A549 (cell line): ENCODE measurements at regions not wholly inside any gene's neighbourhood (a gene's known extent, or its start where the extent isn't known, plus 50 kb on each side); places are given as distances from the start of the nearest gene placed in this dataset.

ENCODE experiments used
- ATAC-seq, 2 experiments: fragments of 200-7000 bp in 1 of 2; fragments of >200 bp in 1 of 2; cut with Nextera tagmentation in 1 of 2; cut with Tn5 transposase in 1 of 2; 3 replicates each; pipeline versions ENCODE4 v1.8.0 to v1.9.1; 2018 to 2020; ENCODE audit warnings: mild to moderate bottlenecking in 1 of 2, moderate library complexity in 1 of 2
- CTCF ChIA-PET: fragments of 300-600 bp; sonication (Branson Sonifier 250); formaldehyde crosslinking; extraction: SDS; loops from one replicate; lab custom pipeline; 2021; ENCODE audit warnings: antibody characterized with exemption, inconsistent platforms; lab: Yijun Ruan, JAX
- POLR2A ChIA-PET: fragments of 350-600 bp; formaldehyde crosslinking; extraction: SDS; loops from one replicate; lab custom pipeline; 2021; ENCODE audit warnings: antibody characterized with exemption, inconsistent platforms; lab: Yijun Ruan, JAX
- DNase-seq, 2 experiments: peaks; one replicate each; pipeline versions ENCODE4 v3.0.0 to v3.0.0-alpha.2; 2011 to 2016; ENCODE audit warnings: low read depth in 1 of 2, low spot score in 1 of 2
- FAIRE-seq: peaks from 2 replicates; lab custom pipeline; 2011; peaks lifted over from hg19 to GRCh38; lab: Jason Lieb, UNC
- H3K27ac ChIP-seq, 2 experiments: fragments of >200 bp; sonication (Bioruptor Twin); formaldehyde crosslinking; 3 replicates each; pipeline ENCODE4 v1.5.1; 2016 to 2017
- H3K4me1 ChIP-seq: fragments of >200 bp; sonication (Bioruptor Twin); formaldehyde crosslinking; 3 replicates; pipeline ENCODE4 v1.6.1; 2016
- H3K4me2 ChIP-seq: fragments of >200 bp; sonication (Bioruptor Twin); formaldehyde crosslinking; 3 replicates; pipeline ENCODE4 v1.6.1; 2016
- H3K4me3 ChIP-seq: fragments of >200 bp; sonication (Bioruptor Twin); formaldehyde crosslinking; 3 replicates; pipeline ENCODE4 v1.5.1; 2016
- H3K9me3 ChIP-seq: fragments of >200 bp; sonication (Bioruptor Twin); formaldehyde crosslinking; 3 replicates; pipeline ENCODE4 v1.6.1; 2016
- ATOH8 ChIP-seq: fragments of 250-450 bp; sonication (Bioruptor Pico); IDR thresholded peaks from 2 replicates; pipeline ENCODE4 v1.5.0; 2020; ENCODE audit warnings: low read depth, mild to moderate bottlenecking, moderate library complexity
- BHLHE40 ChIP-seq: IDR thresholded peaks from 2 replicates; pipeline ENCODE4 v1.6.1; 2012; ENCODE audit warnings: low read depth, low read length, inconsistent platforms
- CBX2 ChIP-seq: fragments of 200-600 bp; sonication (generic); IDR thresholded peaks from 2 replicates; pipeline ENCODE4 v1.6.1; 2016; ENCODE audit warnings: low read depth, mild to moderate bottlenecking, borderline replicate concordance
- CHD2 ChIP-seq: fragments of 150-350 bp; IDR thresholded peaks from 2 replicates; pipeline ENCODE4 v1.6.1; 2014; ENCODE audit warnings: low read length; ENCODE audit not compliant: partially characterized antibody
- EHF ChIP-seq: fragments of 250-450 bp; sonication (Bioruptor Pico); IDR thresholded peaks from 2 replicates; pipeline ENCODE4 v1.5.0; 2020; ENCODE audit warnings: mild to moderate bottlenecking
- ELK1 ChIP-seq: fragments of 150-350 bp; IDR thresholded peaks from 2 replicates; pipeline ENCODE4 v1.6.1; 2014; ENCODE audit warnings: low read depth, mild to moderate bottlenecking, low read length
- FOSB ChIP-seq: fragments of 250-450 bp; sonication (Bioruptor Pico); IDR thresholded peaks from 2 replicates; pipeline ENCODE4 v1.5.0; 2020; ENCODE audit warnings: mild to moderate bottlenecking, moderate library complexity
- FOSL2 ChIP-seq, 2 experiments: fragments of 450-650 bp in 1 of 2; fragments of >200 bp in 1 of 2; sonication (Bioruptor Twin) in 1 of 2; formaldehyde crosslinking; IDR thresholded peaks; 2 replicates each; pipeline versions ENCODE4 v1.5.0 to v1.6.1; 2016 to 2020; ENCODE audit warnings: mild to moderate bottlenecking in 1 of 2, moderate library complexity in 1 of 2
- HMGXB4 ChIP-seq: fragments of 250-450 bp; sonication (Bioruptor Pico); IDR thresholded peaks from 2 replicates; pipeline ENCODE4 v1.5.0; 2021; ENCODE audit warnings: mild to moderate bottlenecking, moderate library complexity, borderline replicate concordance
- JUN ChIP-seq, 2 experiments: fragments of >200 bp; sonication (Bioruptor Twin); formaldehyde crosslinking; IDR thresholded peaks; 2 replicates in 1 of 2; 3 replicates in 1 of 2; pipeline ENCODE4 v1.6.1; 2016 to 2017
- MAFK ChIP-seq: fragments of 450-650 bp; IDR thresholded peaks from 2 replicates; pipeline ENCODE4 v1.6.1; 2014; ENCODE audit not compliant: partially characterized antibody
- MYC ChIP-seq: IDR thresholded peaks from 2 replicates; pipeline ENCODE4 v1.6.1; 2012; ENCODE audit warnings: mild to moderate bottlenecking, inconsistent platforms, low read length, improper control_type of control experiment, borderline replicate concordance
- RCOR1 ChIP-seq: fragments of 150-350 bp; IDR thresholded peaks from 2 replicates; pipeline ENCODE4 v1.6.1; 2014; ENCODE audit warnings: antibody characterized with exemption, low read length, low read depth
- REST ChIP-seq: fragments of 200-600 bp; sonication (generic); IDR thresholded peaks from 2 replicates; pipeline ENCODE4 v1.6.1; 2016; ENCODE audit warnings: antibody characterized with exemption, mild to moderate bottlenecking, moderate library complexity
- RFX5 ChIP-seq: fragments of 450-650 bp; IDR thresholded peaks from 2 replicates; pipeline ENCODE4 v1.7.1; 2014; ENCODE audit warnings: antibody characterized with exemption, mild to moderate bottlenecking, moderate library complexity
- RNF2 ChIP-seq: fragments of 200-600 bp; sonication (generic); IDR thresholded peaks from 2 replicates; pipeline ENCODE4 v1.6.1; 2016; ENCODE audit warnings: low read depth, mild to moderate bottlenecking, antibody characterized with exemption, moderate library complexity, borderline replicate concordance
- TFCP2L1 ChIP-seq: fragments of 250-450 bp; sonication (Bioruptor Pico); IDR thresholded peaks from 2 replicates; pipeline ENCODE4 v1.5.0; 2021; ENCODE audit warnings: mild to moderate bottlenecking
- USF2 ChIP-seq: fragments of 450-650 bp; IDR thresholded peaks from 2 replicates; pipeline ENCODE4 v1.6.1; 2014; ENCODE audit warnings: antibody characterized with exemption
- ZC3H11A ChIP-seq: fragments of 450-650 bp; IDR thresholded peaks from 2 replicates; pipeline ENCODE4 v1.6.1; 2014; ENCODE audit warnings: antibody characterized with exemption, mild to moderate bottlenecking
- WGBS: methylation state at CpG from one replicate; pipeline ENCODE4 v1.1.6; 2017; ENCODE audit errors: missing lambda C conversion rate; 5-methylcytosine and 5-hydroxymethylcytosine counted together

GRCh38 chr5:92002721-92003274 is 619.7 kb upstream of the ARRDC3 start:
- ChIA-PET POLR2A (no interaction called here), CTCF (no interaction called here)
- Histone ChIP-seq H3K4me3 (no peak overlapping the region), H3K27ac (no peak overlapping the region), H3K4me2 (no peak overlapping the region), H3K4me1 (no peaks in the 10 kb centered on the region), H3K9me3 (no peaks in the 10 kb centered on the region)
- TF ChIP-seq REST (no peak), RNF2 (no peak), FOSB (no peak), ELK1 (no peak), CHD2 (no peak), JUN (IDR thresholded peaks at IDR 0.05) (no peak), FOSL2 (IDR thresholded peaks at IDR 0.05) (no peak), FOSL2 (CRISPR knock-in tag; IDR thresholded peaks at IDR 0.05) (no peak), USF2 (no peak), ZC3H11A (no peak), ATOH8 (CRISPR knock-in tag) (no peak), CBX2 (no peak), MYC (no peak), HMGXB4 (CRISPR knock-in tag) (no peak), RCOR1 (no peak), EHF (CRISPR knock-in tag) (no peak), BHLHE40 (no peak), RFX5 (no peak), MAFK (no peak), TFCP2L1 (CRISPR knock-in tag) (no peak)
- ATAC-seq (no peak), FAIRE-seq (no peak), DNase-seq (no peak)
- WGBS, result 91% methylated on average over 4 of the region's 4 CpGs
